Heart left ventricle (tissue), 13 donors: ENCODE measurements at regions not wholly inside any gene's neighbourhood (a gene's known extent, or its start where the extent isn't known, plus 50 kb on each side); places are given as distances from the start of the nearest gene placed in this dataset.
"Not testable (repeated sequence)": the region's sequence is repeated elsewhere in the genome, so short reads cannot be mapped to it uniquely, and the experiment has no call there.

Source experiments
- CTCF ChIP-seq, 12 donors: fragments of 200-600 bp; sonication (generic) in 4 of 12; IDR thresholded peaks; one replicate each; pipeline versions ENCODE4 v1.5.0 to v1.8.0; 2018 to 2022; ENCODE audit warnings: antibody characterized with exemption in 12 of 12, mild to moderate bottlenecking in 5 of 12
- POLR2A ChIP-seq, 2 donors: fragments of 450-650 bp; IDR thresholded peaks; one replicate each; pipeline ENCODE4 v1.6.1; 2017; ENCODE audit warnings: antibody characterized with exemption in 2 of 2, mild to moderate bottlenecking in 2 of 2, moderate library complexity in 2 of 2
- donor health status: ischemic (EF 13 %, LVEDD 7.1; RV severe dilation, severe dysfunction).
- donor health status: DM: no; HTN: yes; CAD: no.
- donor health status: DM: no; HTN: no; CAD: no.
- donor health status: ischemic (EF 25% LVEDD 6.9; RV normal size, moderate dysfunction).
- donor health status: ischemic (EF 25% LVEDD 5.7; RV mildly dilated, moderate dysfunction).
- donor health status: ischemic (EF 35%, LVEDD 5.7; RV mildly dilated, moderate dysfunction).
- donor health status: nonischemic (EF 11% LVEDD 7.7; RV severe dilation, severe dysfunction).
- donor health status: DM: yes; HTN: yes; CAD: no.
- donor health status: PGD.
- donor health status: ischemic (EF 29% LVEDD 5.4; RV normal size, mild dysfunction).
- donor health status: nonischemic (EF 23%, LVEDD 6.1; RV moderate dilation, normal function).

GRCh38 chr12:13325037-13325436 lies 128.5 kb downstream of the EMP1 start:
- not testable (repeated sequence) for TF ChIP-seq CTCF, POLR2A (IDR thresholded peaks at IDR 0.05)
